Mesothelial cell of epicardium (in vitro differentiated cells): ENCODE measurements at regions not wholly inside any gene's neighbourhood (a gene's known extent, or its start where the extent isn't known, plus 50 kb on each side); places are given as distances from the start of the nearest gene placed in this dataset.

Source experiments
- DNase-seq, 2 experiments: peaks; one replicate each; pipeline ENCODE4 v3.0.0; 2021; ENCODE audit warnings: low spot score in 2 of 2; ENCODE audit not compliant: unreplicated experiment in 2 of 2
- H3K27ac Mint-ChIP-seq: 2 replicates; pipeline ENCODE4 v1.8.0; 2021; ENCODE audit warnings: mixed read lengths
- H3K27me3 Mint-ChIP-seq: 2 replicates; pipeline ENCODE4 v1.8.0; 2021; ENCODE audit warnings: low read depth, mixed read lengths
- H3K36me3 Mint-ChIP-seq: 2 replicates; pipeline ENCODE4 v1.8.0; 2021; ENCODE audit warnings: mixed read lengths
- H3K4me1 Mint-ChIP-seq: 2 replicates; pipeline ENCODE4 v1.8.0; 2021; ENCODE audit warnings: mixed read lengths
- H3K4me3 Mint-ChIP-seq: 2 replicates; pipeline ENCODE4 v1.8.0; 2021; ENCODE audit warnings: mild to moderate bottlenecking, moderate library complexity, mixed read lengths
- H3K9me3 Mint-ChIP-seq: 2 replicates; pipeline ENCODE4 v1.8.0; 2021; ENCODE audit warnings: mixed read lengths
- TF ChIP-seq, protein P1 (sequence below): fragments of 200-600 bp; sonication (generic); IDR thresholded peaks from one replicate; pipeline ENCODE4 v1.5.0; 2021; ENCODE audit warnings: antibody characterized with exemption; ENCODE audit not compliant: unreplicated experiment

DNA sequence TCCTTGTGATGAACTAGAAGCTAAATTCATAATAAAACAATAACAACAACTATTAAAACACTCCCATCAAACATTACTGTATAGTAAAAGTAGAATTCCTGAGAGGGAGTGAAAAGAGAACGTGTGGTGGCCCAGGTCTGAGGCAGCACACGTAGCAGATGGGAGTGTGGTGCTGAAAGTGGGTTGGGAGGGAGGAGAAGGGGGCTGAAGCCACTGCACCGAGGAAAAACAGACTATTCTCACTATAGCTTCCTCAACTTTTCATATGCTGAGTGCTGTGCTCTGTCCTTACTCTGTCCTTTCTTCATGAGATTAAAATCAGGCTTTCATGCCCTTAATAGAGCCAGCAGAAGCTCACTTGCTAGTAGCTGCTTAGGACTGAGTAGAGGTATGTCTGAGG, 170.9 kb downstream of the PCSK1 start:
- no peak for DNase-seq
- peaks cover 11% of the 10 kb centered on the region for H3K9me3 Mint-ChIP-seq
- no peak overlapping the region for H3K27ac Mint-ChIP-seq
- H3K4me3 Mint-ChIP-seq: no peak overlapping the region
- peaks cover 6% of the 10 kb centered on the region for H3K36me3 Mint-ChIP-seq
- TF ChIP-seq, protein P1, sequence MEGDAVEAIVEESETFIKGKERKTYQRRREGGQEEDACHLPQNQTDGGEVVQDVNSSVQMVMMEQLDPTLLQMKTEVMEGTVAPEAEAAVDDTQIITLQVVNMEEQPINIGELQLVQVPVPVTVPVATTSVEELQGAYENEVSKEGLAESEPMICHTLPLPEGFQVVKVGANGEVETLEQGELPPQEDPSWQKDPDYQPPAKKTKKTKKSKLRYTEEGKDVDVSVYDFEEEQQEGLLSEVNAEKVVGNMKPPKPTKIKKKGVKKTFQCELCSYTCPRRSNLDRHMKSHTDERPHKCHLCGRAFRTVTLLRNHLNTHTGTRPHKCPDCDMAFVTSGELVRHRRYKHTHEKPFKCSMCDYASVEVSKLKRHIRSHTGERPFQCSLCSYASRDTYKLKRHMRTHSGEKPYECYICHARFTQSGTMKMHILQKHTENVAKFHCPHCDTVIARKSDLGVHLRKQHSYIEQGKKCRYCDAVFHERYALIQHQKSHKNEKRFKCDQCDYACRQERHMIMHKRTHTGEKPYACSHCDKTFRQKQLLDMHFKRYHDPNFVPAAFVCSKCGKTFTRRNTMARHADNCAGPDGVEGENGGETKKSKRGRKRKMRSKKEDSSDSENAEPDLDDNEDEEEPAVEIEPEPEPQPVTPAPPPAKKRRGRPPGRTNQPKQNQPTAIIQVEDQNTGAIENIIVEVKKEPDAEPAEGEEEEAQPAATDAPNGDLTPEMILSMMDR: no peak
- H3K27me3 Mint-ChIP-seq: no peaks in the 10 kb centered on the region
- peaks cover 1% of the 10 kb centered on the region for H3K4me1 Mint-ChIP-seq

DNA sequence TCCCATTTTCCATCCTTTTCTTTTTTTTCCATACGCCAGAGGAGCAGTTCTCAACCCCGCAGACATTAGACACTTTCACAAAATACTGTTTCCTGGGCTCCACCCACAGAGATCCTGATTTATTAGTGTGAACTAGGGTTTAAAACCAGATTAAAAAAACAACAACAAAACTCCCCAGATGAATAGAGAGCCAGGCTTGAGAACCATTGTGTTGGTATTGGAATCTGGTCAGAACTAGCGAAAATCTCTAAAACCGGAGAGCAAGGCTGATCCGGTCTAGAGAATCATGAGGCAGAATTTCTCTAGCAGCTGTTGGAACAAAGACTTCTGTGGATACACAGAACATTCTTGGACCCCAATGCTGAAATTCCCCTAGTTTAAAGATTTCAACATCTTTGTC, 173.0 kb downstream of the PCSK1 start:
- Mint-ChIP-seq H3K27ac (no peak overlapping the region), H3K9me3 (no peaks in the 10 kb centered on the region), H3K36me3 (no peaks in the 10 kb centered on the region), H3K4me1 (peaks cover 15% of the 10 kb centered on the region), H3K27me3 (no peaks in the 10 kb centered on the region), H3K4me3 (no peak overlapping the region)
- no peak for DNase-seq
- TF ChIP-seq, protein P1: no peak

DNA sequence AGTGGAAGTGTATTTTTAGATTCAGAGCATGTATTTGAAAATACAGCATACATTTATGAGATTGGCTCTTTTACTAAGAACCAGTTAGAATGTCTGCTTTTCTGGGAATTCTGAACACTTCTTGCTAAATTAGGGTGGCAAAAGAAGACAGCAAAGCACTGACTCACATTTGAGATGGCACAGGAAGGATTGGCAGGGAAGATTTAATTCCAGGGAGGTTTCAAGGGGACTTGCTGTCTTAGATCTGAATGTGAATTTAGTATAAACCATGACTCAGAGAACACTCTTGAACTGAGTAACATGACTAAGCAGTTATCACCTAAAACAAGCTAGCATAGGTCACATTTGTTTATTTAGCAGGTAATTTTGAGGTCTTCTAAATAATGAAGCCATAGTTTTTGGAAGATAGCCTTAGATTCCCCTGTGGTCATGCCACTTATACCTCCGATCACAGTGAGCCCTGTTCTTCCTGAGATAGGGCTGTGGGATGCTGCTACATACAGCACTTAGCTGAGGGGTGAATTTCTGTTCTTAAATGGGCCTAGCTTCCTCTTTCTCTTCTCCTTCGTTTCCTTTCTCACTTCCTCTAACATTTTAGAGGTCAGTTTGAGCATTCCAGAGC, 173.8 kb downstream of the PCSK1 start:
- Mint-ChIP-seq H3K9me3 (no peaks in the 10 kb centered on the region), H3K27me3 (no peaks in the 10 kb centered on the region), H3K27ac (no peak overlapping the region), H3K4me1 (peaks cover 20% of the 10 kb centered on the region), H3K36me3 (no peaks in the 10 kb centered on the region), H3K4me3 (no peak overlapping the region)
- TF ChIP-seq, protein P1: no peak
- DNase-seq: no peak

DNA sequence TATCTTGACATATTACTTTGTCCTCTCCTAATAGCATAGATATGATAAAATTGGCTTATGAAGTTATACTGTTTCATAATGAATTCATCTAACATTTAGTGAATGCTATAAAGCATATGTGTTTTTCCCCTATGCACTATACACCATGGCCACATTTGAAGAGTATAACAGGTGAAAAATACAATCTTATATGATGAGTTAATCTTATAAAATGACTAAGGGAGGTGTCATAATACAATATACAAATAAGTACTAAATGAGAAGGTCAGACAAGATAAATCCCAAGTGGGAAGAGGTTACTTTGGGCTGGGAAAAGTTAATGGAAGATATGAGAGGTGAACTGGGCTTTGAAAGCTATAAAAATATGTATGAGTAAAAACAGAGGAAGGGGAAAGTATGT, 174.4 kb downstream of the PCSK1 start:
- TF ChIP-seq, protein P1: no peak
- H3K36me3 Mint-ChIP-seq: no peaks in the 10 kb centered on the region
- no peak overlapping the region for H3K27ac Mint-ChIP-seq
- peaks cover 20% of the 10 kb centered on the region for H3K4me1 Mint-ChIP-seq
- H3K9me3 Mint-ChIP-seq: no peaks in the 10 kb centered on the region
- no peak for DNase-seq
- H3K27me3 Mint-ChIP-seq: no peaks in the 10 kb centered on the region
- no peak overlapping the region for H3K4me3 Mint-ChIP-seq

DNA sequence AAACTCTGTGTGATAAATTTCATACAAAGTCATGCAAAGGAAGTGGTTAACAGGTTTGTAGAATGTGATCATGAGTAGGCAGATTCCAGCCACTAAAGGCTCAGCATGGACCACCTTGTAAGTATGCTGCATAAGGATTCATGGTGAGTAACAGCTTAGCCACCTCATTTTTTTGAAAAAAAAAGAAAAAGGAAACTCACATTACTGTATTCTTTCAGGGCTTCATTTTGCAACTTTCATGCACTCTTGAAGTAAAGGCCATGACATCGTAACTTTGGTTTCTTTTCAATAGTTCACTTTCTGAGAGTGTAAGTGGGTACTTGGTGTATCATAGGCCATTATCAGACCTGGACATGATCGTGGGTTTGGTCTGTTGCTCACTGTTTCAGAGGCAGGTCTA, 175.1 kb downstream of the PCSK1 start:
- Mint-ChIP-seq H3K4me1 (peaks cover 20% of the 10 kb centered on the region), H3K27ac (no peak overlapping the region), H3K36me3 (no peaks in the 10 kb centered on the region), H3K27me3 (no peaks in the 10 kb centered on the region), H3K9me3 (no peaks in the 10 kb centered on the region), H3K4me3 (no peak overlapping the region)
- DNase-seq: no peak
- TF ChIP-seq, protein P1: no peak
